B cell (primary cell): ENCODE measurements at regions not wholly inside any gene's neighbourhood (a gene's known extent, or its start where the extent isn't known, plus 50 kb on each side); places are given as distances from the start of the nearest gene placed in this dataset.

Experiments used
- ATAC-seq: fragments of 200-7000 bp; cut with Tn5 transposase; one replicate; pipeline ENCODE4 v1.10.0; 2021; ENCODE audit warnings: low read depth, mild to moderate bottlenecking, moderate number of reproducible peaks, moderate library complexity
- CTCF ChIA-PET: fragments of 350-600 bp; sonication (Branson Sonifier 250); formaldehyde crosslinking; loops from one replicate; lab custom pipeline; 2021; ENCODE audit warnings: antibody characterized with exemption, inconsistent platforms; lab: Charles Lee
- POLR2A ChIA-PET: fragments of 350-600 bp; sonication (Branson Sonifier 250); formaldehyde crosslinking; loops from one replicate; lab custom pipeline; 2021; ENCODE audit warnings: antibody characterized with exemption; lab: Charles Lee
- DNase-seq: peaks from one replicate; pipeline ENCODE4 v3.0.0; 2013
- H2AFZ ChIP-seq: 2 replicates; pipeline ENCODE4 v1.6.1; 2012; ENCODE audit warnings: mild to moderate bottlenecking, low read depth, low read length; ENCODE audit not compliant: insufficient read depth, poor library complexity, severe bottlenecking
- H3K27ac ChIP-seq, 2 donors: 1 replicate in 1 of 2; 2 replicates in 1 of 2; pipeline ENCODE4 v1.5.1; 2012 to 2013; ENCODE audit warnings: low read length in 2 of 2, mild to moderate bottlenecking in 2 of 2, moderate library complexity in 1 of 2
- H3K27me3 ChIP-seq, 4 experiments: fragments of 200-600 bp in 1 of 4; sonication (generic) in 1 of 4; replicated peaks in 1 of 4; 1 replicate in 2 of 4; 2 replicates in 2 of 4; pipeline versions ENCODE4 v1.6.1 to v1.7.0; 2013 to 2016; ENCODE audit warnings: low read length in 3 of 4, mild to moderate bottlenecking in 2 of 4, mixed read lengths in 1 of 4, moderate library complexity in 1 of 4; ENCODE audit not compliant: insufficient read depth in 4 of 4, control insufficient read depth in 3 of 4; ENCODE audit errors: control extremely low read depth in 1 of 4
- H3K36me3 ChIP-seq, 2 experiments: replicated peaks in 1 of 2; 1 replicate in 1 of 2; 2 replicates in 1 of 2; pipeline versions ENCODE4 v1.6.1 to v1.7.1; 2013; ENCODE audit warnings: low read length in 1 of 2; ENCODE audit not compliant: insufficient read depth in 2 of 2, control insufficient read depth in 1 of 2; ENCODE audit errors: control extremely low read depth in 1 of 2, extremely low read depth in 1 of 2
- H3K4me1 ChIP-seq, 2 donors: fragments of 200-600 bp in 1 of 2; sonication (generic) in 1 of 2; 1 replicate in 1 of 2; 2 replicates in 1 of 2; pipeline versions ENCODE4 v1.5.1 to v1.6.1; 2013 to 2017; ENCODE audit warnings: low read length in 2 of 2; ENCODE audit not compliant: control insufficient read depth in 2 of 2, insufficient read depth in 2 of 2
- H3K4me2 ChIP-seq: replicated peaks from 2 replicates; pipeline ENCODE3; 2012; ENCODE audit warnings: mild to moderate bottlenecking, low read depth, low read length; ENCODE audit not compliant: poor library complexity, severe bottlenecking
- H3K4me3 ChIP-seq, 5 experiments: fragments of 200-600 bp in 1 of 5; sonication (generic) in 1 of 5; 1 replicate in 3 of 5; 2 replicates in 2 of 5; pipeline versions ENCODE4 v1.5.1 to v1.7.0; 2011 to 2016; ENCODE audit warnings: low read length in 4 of 5, mild to moderate bottlenecking in 4 of 5, low read depth in 2 of 5, control low read depth in 1 of 5, moderate library complexity in 1 of 5; ENCODE audit not compliant: insufficient read depth in 1 of 5; ENCODE audit errors: control extremely low read depth in 1 of 5, extremely low read depth in 1 of 5
- H3K79me2 ChIP-seq: fragments of 200-600 bp; sonication (generic); one replicate; pipeline ENCODE4 v1.6.0; 2016; ENCODE audit warnings: low read length; ENCODE audit not compliant: control insufficient read depth, insufficient read depth
- H3K9ac ChIP-seq: fragments of 200-600 bp; sonication (generic); 2 replicates; pipeline ENCODE4 v1.6.1; 2017; ENCODE audit warnings: mild to moderate bottlenecking, low read length, moderate library complexity
- H3K9me3 ChIP-seq, 3 donors: one replicate each; pipeline versions ENCODE4 v1.6.1 to v1.7.1; 2013; ENCODE audit warnings: low read length in 2 of 3; ENCODE audit not compliant: control insufficient read depth in 2 of 3, insufficient read depth in 1 of 3; ENCODE audit errors: control extremely low read depth in 1 of 3
- H4K20me1 ChIP-seq: 2 replicates; pipeline ENCODE4 v1.6.0; 2012; ENCODE audit warnings: mild to moderate bottlenecking, low read length; ENCODE audit not compliant: insufficient read depth, control insufficient read depth, poor library complexity, severe bottlenecking
- H3K27ac Mint-ChIP-seq: one replicate; pipeline ENCODE4 v1.8.0; 2021; ENCODE audit warnings: mixed read lengths
- H3K27me3 Mint-ChIP-seq: one replicate; pipeline ENCODE4 v1.8.0; 2021; ENCODE audit warnings: mixed read lengths
- H3K4me1 Mint-ChIP-seq: one replicate; pipeline ENCODE4 v1.8.0; 2021; ENCODE audit warnings: mixed read lengths
- H3K4me3 Mint-ChIP-seq: one replicate; pipeline ENCODE4 v1.8.0; 2021; ENCODE audit warnings: mixed read lengths
- H3K9me3 Mint-ChIP-seq: one replicate; pipeline ENCODE4 v1.8.0; 2022; ENCODE audit warnings: mixed read lengths; ENCODE audit not compliant: insufficient read depth
- CTCF ChIP-seq: fragments of 200-600 bp; IDR thresholded peaks from one replicate; pipeline ENCODE4 v1.8.0; 2022; ENCODE audit warnings: antibody characterized with exemption, mild to moderate bottlenecking
- EZH2 ChIP-seq: IDR thresholded peaks from 2 replicates; pipeline ENCODE4 v1.6.1; 2012; ENCODE audit warnings: borderline replicate concordance, low read depth, mild to moderate bottlenecking, moderate library complexity, low read length; ENCODE audit not compliant: insufficient read depth, poor library complexity, severe bottlenecking
- WGBS: methylation state at CpG from one replicate; pipeline ENCODE4 v1.1.5; 2013; ENCODE audit warnings: missing lambda C conversion rate; ENCODE audit not compliant: insufficient coverage; 5-methylcytosine and 5-hydroxymethylcytosine counted together
- intact Hi-C: fragments of 100-400 bp; cut with micrococcal nuclease; formaldehyde crosslinking; loops from one replicate; pipeline ENCODE4 v1.10.0; 2022

GRCh38 chr15:97592778-97593177, 367.7 kb upstream of the ARRDC4 start:
- Histone ChIP-seq H3K4me1 (no peaks in the 10 kb centered on the region), H4K20me1 (no peaks in the 10 kb centered on the region), H3K9me3 (no peaks in the 10 kb centered on the region), H3K27me3 (no peaks in the 10 kb centered on the region), H3K79me2 (no peaks in the 10 kb centered on the region), H3K27ac (no peak overlapping the region), H3K9ac (no peak overlapping the region), H3K4me3 (no peak overlapping the region), H3K36me3 (no peaks in the 10 kb centered on the region), H3K4me2 (no peak overlapping the region), H2AFZ (no peak overlapping the region)
- ATAC-seq (no peak), DNase-seq (no peak)
- no peak for TF ChIP-seq EZH2
- TF ChIP-seq CTCF: no peak
- intact Hi-C loops: no loop called here
- Mint-ChIP-seq H3K27ac (no peak overlapping the region), H3K9me3 (peaks cover 5% of the 10 kb centered on the region), H3K27me3 (no peaks in the 10 kb centered on the region), H3K4me1 (no peaks in the 10 kb centered on the region), H3K4me3 (no peak overlapping the region)
- ChIA-PET CTCF (no interaction called here), POLR2A (no interaction called here)
- 88% methylated on average over 3 of the region's 4 CpGs for WGBS

- H3K27ac ChIP-seq: no peak overlapping the region
- no peaks in the 10 kb centered on the region for H3K79me2 ChIP-seq
- H2AFZ ChIP-seq: no peak overlapping the region
- no peaks in the 10 kb centered on the region for H4K20me1 ChIP-seq
- H3K4me2 ChIP-seq: no peak overlapping the region
- no peaks in the 10 kb centered on the region for H3K36me3 ChIP-seq
- H3K27me3 Mint-ChIP-seq: no peaks in the 10 kb centered on the region
- ChIA-PET CTCF (no interaction called here), POLR2A (no interaction called here)
- DNase-seq (no peak), ATAC-seq (no peak)
- H3K9me3 ChIP-seq: peaks cover 0 to 3% (median 0%) of the 10 kb centered on the region in 3 donors
- no peak overlapping the region for H3K9ac ChIP-seq
- no peak overlapping the region for H3K4me3 ChIP-seq
- H3K9me3 Mint-ChIP-seq: peaks cover 8% of the 10 kb centered on the region
- H3K27me3 ChIP-seq: no peaks in the 10 kb centered on the region
- H3K4me1 Mint-ChIP-seq: no peaks in the 10 kb centered on the region
- TF ChIP-seq CTCF: no peak
- TF ChIP-seq EZH2: no peak
- WGBS: 81% methylated on average over 5 of the region's 5 CpGs
- intact Hi-C loops: no loop called here
- H3K4me3 Mint-ChIP-seq: no peak overlapping the region
- no peak overlapping the region for H3K27ac Mint-ChIP-seq
- H3K4me1 ChIP-seq: no peaks in the 10 kb centered on the region
Observed at GRCh38 chr15:97597801-97598200, 362.7 kb upstream of the ARRDC4 start.
